ENCODE measurements at regions not wholly inside any gene's neighbourhood (a gene's known extent, or its start where the extent isn't known, plus 50 kb on each side); places are given as distances from the start of the nearest gene placed in this dataset.

DNA sequence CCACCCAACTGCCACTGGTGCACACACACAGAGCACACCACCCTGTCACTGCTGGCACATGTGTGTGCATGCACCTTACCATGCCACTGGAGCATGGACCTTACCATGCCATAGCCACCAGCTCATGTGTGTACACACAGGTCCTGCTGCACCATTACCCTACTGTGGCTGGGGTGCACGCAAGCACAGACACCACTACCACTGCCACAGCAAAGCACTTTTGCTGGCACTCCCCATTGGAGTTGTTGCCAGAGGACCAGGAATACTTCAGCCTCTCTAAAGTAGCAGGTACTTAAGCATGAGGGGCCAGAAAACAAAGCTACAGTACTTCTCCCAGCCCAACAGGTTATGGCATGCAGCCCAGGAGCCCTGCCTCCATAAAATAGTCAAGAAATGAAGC is 404.8 kb downstream of the MBD2 start:
- no peak for TF ChIP-seq CTCF (IDR thresholded peaks at IDR 0.05; ENCODE audit: low read depth, low read length, missing control alignments)
- H3K4me3 ChIP-seq (replicated peaks; ENCODE audit: low read depth, low read length) = no peak overlapping the region
- DNase-seq (ENCODE audit: extremely low read depth, low read depth) = no peak

DNA sequence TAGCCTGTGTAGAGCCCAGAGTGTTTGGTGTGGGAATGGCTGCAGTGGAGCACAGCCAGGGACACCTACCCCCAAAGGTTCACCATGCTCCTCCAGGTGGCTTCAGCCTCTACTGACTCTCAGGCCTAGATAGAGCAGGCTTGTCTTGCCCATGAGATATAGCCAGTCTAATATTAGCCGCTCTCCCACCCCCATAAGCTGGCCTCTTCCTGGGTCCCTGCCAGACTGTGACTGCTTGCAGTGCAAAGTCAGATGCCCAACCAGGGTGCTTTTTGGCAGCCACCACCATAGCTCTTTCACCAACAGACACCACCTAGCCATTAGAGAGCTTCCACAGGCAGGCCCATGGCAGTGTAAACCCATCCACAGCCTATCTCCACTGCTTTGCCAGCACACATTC is 405.3 kb downstream of the MBD2 start:
- no peak for TF ChIP-seq CTCF (IDR thresholded peaks at IDR 0.05; ENCODE audit: low read depth, low read length, missing control alignments)

GRCh38 chr18:53817976-53818950 is 406.2 kb downstream of the MBD2 start:
- TF ChIP-seq CTCF (IDR thresholded peaks at IDR 0.05; ENCODE audit: low read depth, low read length, missing control alignments) = no peak

More for the DNA sequence above, 405.3 kb downstream of the MBD2 start:
- no peak for DNase-seq (ENCODE audit: extremely low read depth, low read depth)
- H3K4me3 ChIP-seq (replicated peaks; ENCODE audit: low read depth, low read length) = no peak overlapping the region

GRCh38 chr18:53800171-53800570 is 424.3 kb downstream of the MBD2 start:
- no peak overlapping the region for H3K4me3 ChIP-seq (replicated peaks; ENCODE audit: low read depth, low read length)
- no peak for TF ChIP-seq CTCF (IDR thresholded peaks at IDR 0.05; ENCODE audit: low read depth, low read length, missing control alignments)
- DNase-seq (ENCODE audit: extremely low read depth, low read depth) = no peak

More at GRCh38 chr18:53817976-53818950, 406.2 kb downstream of the MBD2 start:
- DNase-seq (ENCODE audit: extremely low read depth, low read depth) = no peak
- no peak overlapping the region for H3K4me3 ChIP-seq (replicated peaks; ENCODE audit: low read depth, low read length)

DNA sequence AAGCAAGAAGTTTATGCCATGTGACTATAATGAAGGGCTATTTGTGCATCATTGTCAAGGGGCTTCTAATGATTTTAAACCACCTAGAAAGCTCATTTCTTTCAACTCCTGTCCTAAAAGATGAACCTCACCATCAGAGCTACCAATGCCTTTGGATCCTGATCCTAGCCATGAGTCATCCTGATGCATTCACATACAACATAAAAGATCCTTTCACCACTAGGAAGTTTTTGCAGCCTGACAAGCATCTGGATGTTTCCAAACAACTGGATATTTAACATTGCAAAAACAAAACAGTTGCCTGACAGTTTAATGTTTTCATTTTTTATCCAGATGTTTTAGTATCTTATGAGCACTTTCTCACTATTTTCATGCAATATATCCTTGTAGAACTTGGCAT is 425.3 kb downstream of the MBD2 start:
- H3K4me3 ChIP-seq (replicated peaks; ENCODE audit: low read depth, low read length) = no peak overlapping the region
- DNase-seq (ENCODE audit: extremely low read depth, low read depth) = peak; percentile 30
- no peak for TF ChIP-seq CTCF (IDR thresholded peaks at IDR 0.05; ENCODE audit: low read depth, low read length, missing control alignments)

- H3K4me3 ChIP-seq (replicated peaks; ENCODE audit: low read depth, low read length) = no peak overlapping the region
- no peak for DNase-seq (ENCODE audit: extremely low read depth, low read depth)
- TF ChIP-seq CTCF (IDR thresholded peaks at IDR 0.05; ENCODE audit: low read depth, low read length, missing control alignments) = no peak
Measured at GRCh38 chr18:53798516-53798915, 426.0 kb downstream of the MBD2 start.

All from HFF-Myc (cell line).